HG02938 (cell line): ENCODE measurements at regions not wholly inside any gene's neighbourhood (a gene's known extent, or its start where the extent isn't known, plus 50 kb on each side); places are given as distances from the start of the nearest gene placed in this dataset.
"Not testable (repeated sequence)": the region's sequence is repeated elsewhere in the genome, so short reads cannot be mapped to it uniquely, and the experiment has no call there.

Source experiments
- ATAC-seq: cut with Tn5 transposase; IDR thresholded peaks from one replicate; pipeline ENCODE4 v1.9.1; 2021; ENCODE audit warnings: mild to moderate bottlenecking, moderate library complexity; ENCODE audit not compliant: unreplicated experiment

- no peak for ATAC-seq
These were observed 153.3 kb upstream of the RUNX1 start for GRCh38 chr21:35202431-35202830.

GRCh38 chr21:35201799-35202198, 152.7 kb upstream of the RUNX1 start:
- ATAC-seq: no peak

GRCh38 chr21:35201288-35201687, 152.2 kb upstream of the RUNX1 start:
- ATAC-seq: no peak

GRCh38 chr21:35199733-35200015, 150.6 kb upstream of the RUNX1 start:
- no peak for ATAC-seq

- ATAC-seq: no peak
These were observed 150.1 kb upstream of the RUNX1 start for GRCh38 chr21:35198982-35199732.

- ATAC-seq: no peak
These were observed 149.5 kb upstream of the RUNX1 start for GRCh38 chr21:35198565-35198964.

- no peak for ATAC-seq
These were observed 148.9 kb upstream of the RUNX1 start for GRCh38 chr21:35197992-35198431.

- ATAC-seq: no peak
These were observed 148.1 kb upstream of the RUNX1 start for GRCh38 chr21:35197191-35197590.

- ATAC-seq: no peak
These were observed 147.0 kb upstream of the RUNX1 start for GRCh38 chr21:35196128-35196527.

GRCh38 chr21:35195232-35195631, 146.1 kb upstream of the RUNX1 start:
- ATAC-seq: no peak

- ATAC-seq: no peak
These were observed 142.7 kb upstream of the RUNX1 start for GRCh38 chr21:35191754-35192153.

GRCh38 chr21:35191128-35191527, 142.0 kb upstream of the RUNX1 start:
- ATAC-seq: no peak

- no peak for ATAC-seq
These were observed 141.1 kb upstream of the RUNX1 start for GRCh38 chr21:35190201-35190701.

GRCh38 chr21:35189077-35189863, 140.2 kb upstream of the RUNX1 start:
- ATAC-seq: peak; percentile 84

GRCh38 chr21:35183389-35183788, 134.3 kb upstream of the RUNX1 start:
- ATAC-seq: not testable (repeated sequence)

GRCh38 chr21:35179990-35180540, 131.0 kb upstream of the RUNX1 start:
- no peak for ATAC-seq

- no peak for ATAC-seq
These were observed 129.7 kb upstream of the RUNX1 start for GRCh38 chr21:35178827-35179226.

GRCh38 chr21:35178098-35178497, 129.0 kb upstream of the RUNX1 start:
- no peak for ATAC-seq

- ATAC-seq: no peak
These were observed 123.1 kb upstream of the RUNX1 start for GRCh38 chr21:35172231-35172630.

- no peak for ATAC-seq
These were observed 122.3 kb upstream of the RUNX1 start for GRCh38 chr21:35171385-35171784.

GRCh38 chr21:35170818-35171217, 121.7 kb upstream of the RUNX1 start:
- no peak for ATAC-seq

- no peak for ATAC-seq
These were observed 121.1 kb upstream of the RUNX1 start for GRCh38 chr21:35170244-35170643.
